ENCODE measurements at regions not wholly inside any gene's neighbourhood (a gene's known extent, or its start where the extent isn't known, plus 50 kb on each side); places are given as distances from the start of the nearest gene placed in this dataset.

GRCh38 chr15:66907826-66908743 lies 157.3 kb upstream of the SMAD3 start:
- TF ChIP-seq, protein P1, sequence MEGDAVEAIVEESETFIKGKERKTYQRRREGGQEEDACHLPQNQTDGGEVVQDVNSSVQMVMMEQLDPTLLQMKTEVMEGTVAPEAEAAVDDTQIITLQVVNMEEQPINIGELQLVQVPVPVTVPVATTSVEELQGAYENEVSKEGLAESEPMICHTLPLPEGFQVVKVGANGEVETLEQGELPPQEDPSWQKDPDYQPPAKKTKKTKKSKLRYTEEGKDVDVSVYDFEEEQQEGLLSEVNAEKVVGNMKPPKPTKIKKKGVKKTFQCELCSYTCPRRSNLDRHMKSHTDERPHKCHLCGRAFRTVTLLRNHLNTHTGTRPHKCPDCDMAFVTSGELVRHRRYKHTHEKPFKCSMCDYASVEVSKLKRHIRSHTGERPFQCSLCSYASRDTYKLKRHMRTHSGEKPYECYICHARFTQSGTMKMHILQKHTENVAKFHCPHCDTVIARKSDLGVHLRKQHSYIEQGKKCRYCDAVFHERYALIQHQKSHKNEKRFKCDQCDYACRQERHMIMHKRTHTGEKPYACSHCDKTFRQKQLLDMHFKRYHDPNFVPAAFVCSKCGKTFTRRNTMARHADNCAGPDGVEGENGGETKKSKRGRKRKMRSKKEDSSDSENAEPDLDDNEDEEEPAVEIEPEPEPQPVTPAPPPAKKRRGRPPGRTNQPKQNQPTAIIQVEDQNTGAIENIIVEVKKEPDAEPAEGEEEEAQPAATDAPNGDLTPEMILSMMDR (IDR thresholded peaks at IDR 0.05), result no peak
- DNase-seq (ENCODE audit: low spot score), result no peak
- ATAC-seq (ENCODE audit: low FRiP score), result no peak

- ATAC-seq (ENCODE audit: low FRiP score), result no peak
- DNase-seq (ENCODE audit: low spot score), result no peak
- TF ChIP-seq, protein P1 (IDR thresholded peaks at IDR 0.05), result no peak
These were observed 156.7 kb upstream of the SMAD3 start for GRCh38 chr15:66908744-66909095.

GRCh38 chr15:66909381-66909890 lies 156.0 kb upstream of the SMAD3 start:
- TF ChIP-seq, protein P1 (IDR thresholded peaks at IDR 0.05), result no peak
- DNase-seq (ENCODE audit: low spot score), result no peak
- no peak for ATAC-seq (ENCODE audit: low FRiP score)

DNA sequence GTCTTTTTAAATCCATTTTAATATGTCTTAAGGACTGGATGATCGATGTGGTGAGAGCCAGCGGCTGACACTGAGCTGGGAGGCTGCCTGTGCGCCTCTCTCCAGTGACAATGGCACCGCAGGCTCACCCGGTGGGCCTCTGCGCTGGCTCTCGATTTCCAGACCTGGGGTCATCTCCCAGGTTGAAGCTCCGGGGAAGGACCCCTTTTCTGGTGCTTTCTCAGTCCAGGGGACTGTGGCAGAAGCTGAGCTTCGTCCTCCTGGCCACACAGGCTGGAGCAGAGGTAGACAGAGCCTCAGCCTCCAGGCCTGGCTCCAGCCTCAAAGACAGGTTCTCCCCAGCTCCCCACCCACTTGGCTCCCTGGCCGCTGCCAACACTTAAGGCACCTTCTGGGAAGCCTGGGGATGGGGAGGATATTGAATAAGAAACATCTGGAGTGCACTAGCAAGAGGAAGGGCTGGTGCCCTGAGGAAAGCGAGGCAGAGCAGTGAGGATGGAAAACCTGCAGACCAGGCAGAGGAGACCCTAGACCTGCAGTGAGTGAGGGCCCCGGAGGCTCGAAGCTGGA lies 154.2 kb upstream of the SMAD3 start:
- TF ChIP-seq, protein P1 (IDR thresholded peaks at IDR 0.05), result no peak
- no peak for ATAC-seq (ENCODE audit: low FRiP score)
- DNase-seq (ENCODE audit: low spot score), result no peak

DNA sequence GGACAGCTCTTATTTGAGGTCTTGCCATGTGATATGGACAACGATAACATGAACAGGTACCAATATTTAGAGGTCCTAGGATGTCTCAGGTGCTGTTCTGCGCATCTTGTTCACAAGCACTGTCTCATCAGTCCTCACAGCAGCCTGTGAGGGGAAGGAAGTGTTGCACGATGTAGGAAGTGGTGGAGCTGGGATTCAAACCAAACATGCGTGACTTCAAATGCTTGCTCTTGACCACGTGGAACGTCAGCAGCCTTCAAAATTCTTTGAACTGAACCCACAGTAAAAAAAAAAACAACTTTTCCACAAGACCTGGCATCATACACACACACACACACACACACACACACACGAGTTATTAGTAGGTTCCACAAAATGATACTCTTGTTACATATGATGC lies 153.4 kb upstream of the SMAD3 start:
- DNase-seq (ENCODE audit: low spot score) (no peak), ATAC-seq (ENCODE audit: low FRiP score) (no peak)
- TF ChIP-seq, protein P1 (IDR thresholded peaks at IDR 0.05), result no peak

DNA sequence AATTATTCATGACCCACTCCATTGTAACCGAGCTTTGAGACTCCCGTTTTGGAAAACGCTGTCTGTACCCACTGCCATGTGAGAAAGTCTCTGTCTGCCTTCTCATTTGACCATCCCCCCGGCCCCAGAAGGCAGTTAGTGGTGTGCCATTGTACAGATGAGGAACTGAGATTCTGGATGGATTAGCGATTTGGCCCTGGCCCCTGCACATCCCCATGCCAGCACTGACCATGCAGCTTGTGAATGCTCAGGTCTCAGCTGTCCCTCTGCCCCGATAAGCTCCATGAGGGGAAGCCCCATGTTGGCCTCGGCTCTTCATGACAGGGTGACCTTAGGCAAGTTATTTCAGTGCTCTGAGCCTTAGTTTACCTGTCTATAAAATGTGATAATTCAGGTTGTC lies 153.0 kb upstream of the SMAD3 start:
- ATAC-seq (ENCODE audit: low FRiP score) (no peak), DNase-seq (ENCODE audit: low spot score) (no peak)
- TF ChIP-seq, protein P1 (IDR thresholded peaks at IDR 0.05), result no peak

All from omental fat pad (tissue), 3 donors.